Body of pancreas (tissue), 4 donors: ENCODE measurements at regions not wholly inside any gene's neighbourhood (a gene's known extent, or its start where the extent isn't known, plus 50 kb on each side); places are given as distances from the start of the nearest gene placed in this dataset.

ENCODE experiments used
- CTCF ChIP-seq, 7 experiments: fragments of 450-650 bp in 4 of 7; fragments of 200-600 bp in 3 of 7; sonication (generic) in 3 of 7; IDR thresholded peaks; one replicate each; pipeline ENCODE4 v1.5.1; 2016 to 2019; ENCODE audit warnings: antibody characterized with exemption in 7 of 7
- POLR2A ChIP-seq, 3 donors: fragments of 450-650 bp; IDR thresholded peaks; one replicate each; pipeline ENCODE4 v1.6.1; 2016; ENCODE audit warnings: antibody characterized with exemption in 3 of 3, mild to moderate bottlenecking in 2 of 3

DNA sequence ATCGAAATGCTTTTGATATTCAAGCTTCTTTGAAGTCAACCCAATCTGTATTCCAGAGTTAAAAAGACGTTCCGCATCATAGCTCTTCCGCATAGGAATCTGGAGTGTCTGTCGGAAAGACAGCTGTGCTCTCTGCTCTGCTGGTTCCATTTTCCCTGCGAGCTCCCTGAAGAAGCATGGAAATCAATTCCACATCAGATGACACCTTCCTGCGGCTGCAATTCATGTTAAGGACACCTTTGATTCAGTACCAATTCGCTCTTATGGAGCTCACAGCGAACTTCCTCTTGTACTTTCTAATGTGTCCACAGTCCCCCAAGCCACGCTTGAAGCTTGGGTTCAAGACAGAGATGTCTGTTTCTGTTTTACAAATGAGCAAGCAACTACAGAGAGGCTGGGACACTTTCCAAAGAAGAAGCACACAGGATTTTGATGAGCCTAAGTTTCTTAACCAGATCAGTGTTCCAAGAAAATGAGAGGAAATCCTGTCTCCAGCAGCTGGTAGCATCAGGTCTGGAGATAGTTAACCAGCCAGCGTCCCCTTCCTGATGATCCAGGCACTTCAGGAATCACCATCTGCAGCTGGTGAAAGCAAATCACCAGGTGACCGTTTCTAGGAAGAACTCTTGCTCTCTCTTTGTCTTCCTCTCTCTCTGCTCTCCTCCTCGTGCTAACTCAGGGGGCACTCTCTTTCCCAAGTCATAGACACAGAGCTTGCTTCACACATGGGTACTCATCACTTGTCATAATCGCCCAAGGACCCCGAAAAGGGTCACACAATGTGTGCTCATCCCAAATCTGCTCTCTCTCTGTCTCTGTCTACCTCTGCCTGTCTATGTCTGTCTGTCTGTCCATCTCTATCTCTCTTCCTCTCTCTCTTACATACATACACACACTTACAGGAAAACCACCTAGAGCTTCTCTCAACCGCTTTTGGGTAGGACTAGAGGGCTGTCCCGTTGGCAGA, 281.8 kb downstream of the FAM43A start:
- TF ChIP-seq CTCF (IDR thresholded peaks at IDR 0.05) (no peak), POLR2A (IDR thresholded peaks at IDR 0.05) (no peak)
